GM19238 (cell line): ENCODE measurements at regions not wholly inside any gene's neighbourhood (a gene's known extent, or its start where the extent isn't known, plus 50 kb on each side); places are given as distances from the start of the nearest gene placed in this dataset.
"Not testable (repeated sequence)": the region's sequence is repeated elsewhere in the genome, so short reads cannot be mapped to it uniquely, and the experiment has no call there.

Source experiments
- DNase-seq: peaks from one replicate; pipeline ENCODE4 v3.0.0; 2011; ENCODE audit warnings: low spot score; ENCODE audit not compliant: insufficient read length

- DNase-seq: not testable (repeated sequence)
Measured at GRCh38 chr1:176396604-176397395, 66.2 kb upstream of the PAPPA2 start.

GRCh38 chr1:176391621-176392020 lies 71.4 kb upstream of the PAPPA2 start:
- no peak for DNase-seq

- DNase-seq: no peak
Measured at GRCh38 chr1:176384841-176385240, 78.1 kb upstream of the PAPPA2 start.

GRCh38 chr1:176382163-176382562 lies 80.8 kb upstream of the PAPPA2 start:
- DNase-seq: no peak

- no peak for DNase-seq
Measured at GRCh38 chr1:176379626-176380339, 83.2 kb upstream of the PAPPA2 start.

GRCh38 chr1:176374967-176375569 lies 87.9 kb upstream of the PAPPA2 start:
- DNase-seq: peak; percentile 32

GRCh38 chr1:176364236-176364905 lies 98.6 kb upstream of the PAPPA2 start:
- DNase-seq: no peak

- DNase-seq: not testable (repeated sequence)
Measured at GRCh38 chr1:176349135-176349715, 113.8 kb upstream of the PAPPA2 start.

- DNase-seq: no peak
Measured at GRCh38 chr1:176341656-176342055, 121.3 kb upstream of the PAPPA2 start.

GRCh38 chr1:176338877-176339276 lies 124.1 kb upstream of the PAPPA2 start:
- no peak for DNase-seq

- DNase-seq: no peak
Measured at GRCh38 chr1:176330782-176331181, 123.7 kb upstream of the COP1 start.

- DNase-seq: no peak
Measured at GRCh38 chr1:176325664-176326063, 118.6 kb upstream of the COP1 start.

GRCh38 chr1:176323472-176323871 lies 116.4 kb upstream of the COP1 start:
- no peak for DNase-seq

- peak; percentile 6 for DNase-seq
Measured at GRCh38 chr1:176315519-176316220, 108.6 kb upstream of the COP1 start.

GRCh38 chr1:176296602-176297001 lies 89.5 kb upstream of the COP1 start:
- DNase-seq: not testable (repeated sequence)

GRCh38 chr1:176285996-176286395 lies 78.9 kb upstream of the COP1 start:
- no peak for DNase-seq

- DNase-seq: no peak
Measured at GRCh38 chr1:176271572-176271971, 64.5 kb upstream of the COP1 start.
